ENCODE measurements at regions not wholly inside any gene's neighbourhood (a gene's known extent, or its start where the extent isn't known, plus 50 kb on each side); places are given as distances from the start of the nearest gene placed in this dataset.

GRCh38 chr11:115078461-115079438, 400.4 kb downstream of the NXPE2 start:
- TF ChIP-seq, protein P1, sequence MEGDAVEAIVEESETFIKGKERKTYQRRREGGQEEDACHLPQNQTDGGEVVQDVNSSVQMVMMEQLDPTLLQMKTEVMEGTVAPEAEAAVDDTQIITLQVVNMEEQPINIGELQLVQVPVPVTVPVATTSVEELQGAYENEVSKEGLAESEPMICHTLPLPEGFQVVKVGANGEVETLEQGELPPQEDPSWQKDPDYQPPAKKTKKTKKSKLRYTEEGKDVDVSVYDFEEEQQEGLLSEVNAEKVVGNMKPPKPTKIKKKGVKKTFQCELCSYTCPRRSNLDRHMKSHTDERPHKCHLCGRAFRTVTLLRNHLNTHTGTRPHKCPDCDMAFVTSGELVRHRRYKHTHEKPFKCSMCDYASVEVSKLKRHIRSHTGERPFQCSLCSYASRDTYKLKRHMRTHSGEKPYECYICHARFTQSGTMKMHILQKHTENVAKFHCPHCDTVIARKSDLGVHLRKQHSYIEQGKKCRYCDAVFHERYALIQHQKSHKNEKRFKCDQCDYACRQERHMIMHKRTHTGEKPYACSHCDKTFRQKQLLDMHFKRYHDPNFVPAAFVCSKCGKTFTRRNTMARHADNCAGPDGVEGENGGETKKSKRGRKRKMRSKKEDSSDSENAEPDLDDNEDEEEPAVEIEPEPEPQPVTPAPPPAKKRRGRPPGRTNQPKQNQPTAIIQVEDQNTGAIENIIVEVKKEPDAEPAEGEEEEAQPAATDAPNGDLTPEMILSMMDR (IDR thresholded peaks at IDR 0.05; ENCODE audit: low read depth, low read length), result no peak
- TF ChIP-seq EZH2phosphoT487 (IDR thresholded peaks at IDR 0.05; ENCODE audit: low read depth), result no peak
